ENCODE measurements at regions not wholly inside any gene's neighbourhood (a gene's known extent, or its start where the extent isn't known, plus 50 kb on each side); places are given as distances from the start of the nearest gene placed in this dataset.

DNA sequence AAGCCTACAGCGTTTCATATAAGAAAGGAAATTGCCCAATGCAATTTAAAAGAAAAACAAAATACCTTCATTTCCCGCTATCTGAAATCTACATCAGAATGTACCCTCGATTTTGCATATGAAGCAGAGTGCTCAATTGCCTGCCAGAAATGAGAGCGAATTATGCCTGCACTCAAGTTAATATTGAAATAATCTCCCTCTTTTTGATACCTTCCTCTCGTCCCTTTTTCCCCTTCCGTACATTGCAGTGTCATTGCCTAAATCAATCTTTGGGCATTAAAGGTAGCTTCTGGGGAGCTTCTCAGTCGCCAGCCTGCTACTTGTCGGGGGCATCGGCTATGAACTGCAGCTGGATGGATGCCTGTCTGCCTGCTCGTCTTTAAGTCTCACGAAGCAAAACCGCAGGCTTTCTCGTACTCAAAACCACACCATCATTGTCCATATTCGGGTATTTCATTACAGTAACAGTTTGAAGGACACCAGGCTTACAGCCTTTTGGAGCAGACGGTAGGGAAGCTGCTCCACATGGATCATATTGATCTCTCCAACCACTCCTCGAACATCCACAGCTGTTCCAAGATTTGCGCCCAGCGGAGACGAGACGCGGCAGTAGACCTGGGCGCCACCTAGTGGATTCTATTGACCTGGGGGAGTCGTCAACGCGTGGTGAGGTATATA is 64.0 kb upstream of the HNRNPA3 start:
- TF ChIP-seq MATR3 (CRISPR knock-in tag; IDR thresholded peaks at IDR 0.05) (no peak), CCAR2 (optimal IDR thresholded peaks at IDR 0.05; ENCODE audit: low read depth, low read length) (no peak), CTCF (CRISPR knock-in tag; IDR thresholded peaks at IDR 0.05) (peak; percentile 92), ZNF121 (CRISPR knock-in tag; IDR thresholded peaks at IDR 0.05) (no peak), PHB2 (IDR thresholded peaks at IDR 0.05; ENCODE audit: partially characterized antibody) (no peak), TBP (CRISPR knock-in tag; IDR thresholded peaks at IDR 0.05) (no peak), FIP1L1 (IDR thresholded peaks at IDR 0.05; ENCODE audit: borderline replicate concordance, insufficient read depth, low read depth, low read length) (no peak)

Measured in HepG2 (cell line).